Osteocyte (in vitro differentiated cells): ENCODE measurements at regions not wholly inside any gene's neighbourhood (a gene's known extent, or its start where the extent isn't known, plus 50 kb on each side); places are given as distances from the start of the nearest gene placed in this dataset.

Source experiments
- DNase-seq: peaks from one replicate; pipeline ENCODE4 v3.0.0; 2021; ENCODE audit warnings: mixed read lengths; ENCODE audit not compliant: unreplicated experiment; ENCODE audit errors: extremely low spot score
- H3K27ac Mint-ChIP-seq: one replicate; pipeline ENCODE4 v1.8.0; 2021; ENCODE audit warnings: mild to moderate bottlenecking, mixed read lengths; ENCODE audit not compliant: unreplicated experiment
- H3K27me3 Mint-ChIP-seq: one replicate; pipeline ENCODE4 v1.8.0; 2021; ENCODE audit warnings: mixed read lengths; ENCODE audit not compliant: unreplicated experiment
- H3K36me3 Mint-ChIP-seq: one replicate; pipeline ENCODE4 v1.8.0; 2021; ENCODE audit warnings: mixed read lengths; ENCODE audit not compliant: unreplicated experiment
- H3K4me1 Mint-ChIP-seq: one replicate; pipeline ENCODE4 v1.8.0; 2021; ENCODE audit warnings: mixed read lengths; ENCODE audit not compliant: unreplicated experiment
- H3K4me3 Mint-ChIP-seq: one replicate; pipeline ENCODE4 v1.8.0; 2021; ENCODE audit warnings: mild to moderate bottlenecking, moderate library complexity, mixed read lengths; ENCODE audit not compliant: unreplicated experiment
- H3K9me3 Mint-ChIP-seq: one replicate; pipeline ENCODE4 v1.8.0; 2021; ENCODE audit warnings: mixed read lengths; ENCODE audit not compliant: unreplicated experiment
- TF ChIP-seq, protein P1 (sequence below): fragments of 200-600 bp; sonication (generic); IDR thresholded peaks from 2 replicates; pipeline ENCODE4 v1.5.0; 2021; ENCODE audit warnings: antibody characterized with exemption, mild to moderate bottlenecking, moderate library complexity

DNA sequence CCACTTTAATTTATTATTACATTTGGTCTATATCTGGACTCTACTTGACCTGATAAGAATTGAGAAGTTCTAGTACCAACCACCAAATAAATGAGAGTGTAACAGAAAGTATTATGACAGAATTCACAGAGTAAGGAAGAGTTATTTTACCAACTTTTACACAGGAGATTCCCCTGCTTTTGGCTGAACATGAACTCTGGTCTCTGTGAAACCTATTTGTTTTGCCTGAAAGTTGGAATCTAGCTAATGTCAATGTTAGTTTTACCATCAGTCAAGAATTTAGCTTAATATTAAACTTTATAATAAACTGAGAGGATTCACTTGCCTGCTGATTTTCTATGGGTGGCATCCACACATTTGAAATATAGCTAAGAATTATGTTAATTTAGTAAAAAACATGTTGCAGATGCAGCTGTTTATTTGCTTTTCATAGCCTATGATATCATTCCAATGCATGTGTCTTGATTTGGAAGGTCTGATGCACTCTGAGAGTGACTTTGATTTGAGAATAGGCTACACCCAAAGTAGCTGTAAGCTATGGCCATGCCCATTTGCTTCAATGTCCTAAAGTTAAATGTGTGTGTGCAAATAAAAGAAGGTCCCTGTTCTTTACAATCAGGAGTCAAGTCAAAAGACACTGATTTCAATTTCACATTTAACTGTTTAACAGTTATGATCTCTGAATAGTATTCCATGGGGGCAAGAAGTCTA is 150.9 kb upstream of the RASGEF1B start:
- no peak overlapping the region for H3K4me3 Mint-ChIP-seq
- TF ChIP-seq, protein P1, sequence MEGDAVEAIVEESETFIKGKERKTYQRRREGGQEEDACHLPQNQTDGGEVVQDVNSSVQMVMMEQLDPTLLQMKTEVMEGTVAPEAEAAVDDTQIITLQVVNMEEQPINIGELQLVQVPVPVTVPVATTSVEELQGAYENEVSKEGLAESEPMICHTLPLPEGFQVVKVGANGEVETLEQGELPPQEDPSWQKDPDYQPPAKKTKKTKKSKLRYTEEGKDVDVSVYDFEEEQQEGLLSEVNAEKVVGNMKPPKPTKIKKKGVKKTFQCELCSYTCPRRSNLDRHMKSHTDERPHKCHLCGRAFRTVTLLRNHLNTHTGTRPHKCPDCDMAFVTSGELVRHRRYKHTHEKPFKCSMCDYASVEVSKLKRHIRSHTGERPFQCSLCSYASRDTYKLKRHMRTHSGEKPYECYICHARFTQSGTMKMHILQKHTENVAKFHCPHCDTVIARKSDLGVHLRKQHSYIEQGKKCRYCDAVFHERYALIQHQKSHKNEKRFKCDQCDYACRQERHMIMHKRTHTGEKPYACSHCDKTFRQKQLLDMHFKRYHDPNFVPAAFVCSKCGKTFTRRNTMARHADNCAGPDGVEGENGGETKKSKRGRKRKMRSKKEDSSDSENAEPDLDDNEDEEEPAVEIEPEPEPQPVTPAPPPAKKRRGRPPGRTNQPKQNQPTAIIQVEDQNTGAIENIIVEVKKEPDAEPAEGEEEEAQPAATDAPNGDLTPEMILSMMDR: no peak
- no peaks in the 10 kb centered on the region for H3K4me1 Mint-ChIP-seq
- H3K36me3 Mint-ChIP-seq: no peaks in the 10 kb centered on the region
- H3K27ac Mint-ChIP-seq: no peak overlapping the region
- no peak for DNase-seq
- H3K27me3 Mint-ChIP-seq: no peaks in the 10 kb centered on the region
- H3K9me3 Mint-ChIP-seq: no peaks in the 10 kb centered on the region

DNA sequence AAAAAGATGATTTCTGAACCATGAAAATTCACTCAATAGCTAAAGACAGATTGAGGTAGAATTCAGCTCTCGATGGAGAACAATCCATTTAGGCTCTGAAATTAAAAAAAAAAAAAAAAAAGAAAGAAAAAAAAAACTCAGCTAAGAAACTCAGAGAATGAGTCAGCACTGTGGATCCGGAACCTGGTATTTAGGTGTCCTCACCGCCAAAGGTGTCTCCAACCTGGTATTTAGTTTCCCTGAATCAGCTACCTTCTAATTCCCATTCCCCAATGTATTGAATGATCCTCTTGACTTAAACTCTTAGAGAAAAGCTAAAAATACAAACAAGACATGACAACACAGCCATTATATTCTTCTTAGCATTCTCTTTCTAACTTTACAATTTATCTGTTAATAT is 150.3 kb upstream of the RASGEF1B start:
- no peaks in the 10 kb centered on the region for H3K36me3 Mint-ChIP-seq
- TF ChIP-seq, protein P1: no peak
- DNase-seq: no peak
- H3K27me3 Mint-ChIP-seq: no peaks in the 10 kb centered on the region
- H3K9me3 Mint-ChIP-seq: no peaks in the 10 kb centered on the region
- no peak overlapping the region for H3K27ac Mint-ChIP-seq
- no peak overlapping the region for H3K4me3 Mint-ChIP-seq
- H3K4me1 Mint-ChIP-seq: no peaks in the 10 kb centered on the region

DNA sequence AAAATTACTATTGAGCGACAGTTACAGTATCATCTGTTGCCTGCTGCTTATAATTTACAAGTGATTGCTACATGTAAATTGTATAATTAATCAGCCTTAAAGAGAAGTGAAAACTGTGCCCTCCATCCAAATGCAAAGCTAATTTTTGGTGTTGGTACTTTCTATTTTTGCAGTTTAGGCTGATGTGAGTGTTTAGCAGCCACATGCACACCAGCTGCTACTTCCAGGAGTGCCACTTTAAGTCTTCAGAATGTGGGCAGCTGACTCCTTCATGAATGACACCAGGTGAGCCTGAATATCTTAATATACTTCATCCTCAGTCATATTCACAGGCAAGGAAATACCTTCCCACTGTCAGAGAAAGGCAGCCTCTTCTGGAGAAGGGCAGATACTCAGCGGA is 149.8 kb upstream of the RASGEF1B start:
- no peaks in the 10 kb centered on the region for H3K9me3 Mint-ChIP-seq
- no peak for DNase-seq
- H3K4me3 Mint-ChIP-seq: no peak overlapping the region
- H3K27me3 Mint-ChIP-seq: no peaks in the 10 kb centered on the region
- H3K4me1 Mint-ChIP-seq: no peaks in the 10 kb centered on the region
- TF ChIP-seq, protein P1: no peak
- no peak overlapping the region for H3K27ac Mint-ChIP-seq
- no peaks in the 10 kb centered on the region for H3K36me3 Mint-ChIP-seq

DNA sequence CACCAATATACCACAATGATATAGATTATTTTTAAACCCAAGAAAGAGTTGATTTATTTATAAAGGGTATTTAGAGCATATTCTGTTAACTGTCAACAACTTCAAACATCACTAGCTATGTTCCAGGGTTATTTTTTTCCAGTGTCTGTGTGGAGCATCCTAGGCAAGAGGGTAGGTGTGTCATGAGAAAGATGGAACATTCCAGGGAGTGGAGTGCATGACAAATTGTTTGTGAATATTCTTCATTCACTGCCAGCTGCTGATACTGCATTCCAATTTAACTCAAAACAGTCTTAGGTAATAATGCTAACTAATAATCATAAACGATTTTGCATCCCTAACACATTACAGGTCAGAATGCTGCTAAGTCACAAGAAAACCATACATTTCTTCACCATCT is 148.7 kb upstream of the RASGEF1B start:
- TF ChIP-seq, protein P1: no peak
- DNase-seq: no peak
- Mint-ChIP-seq H3K4me1 (no peaks in the 10 kb centered on the region), H3K9me3 (no peaks in the 10 kb centered on the region), H3K27ac (no peak overlapping the region), H3K36me3 (no peaks in the 10 kb centered on the region), H3K27me3 (no peaks in the 10 kb centered on the region), H3K4me3 (no peak overlapping the region)

DNA sequence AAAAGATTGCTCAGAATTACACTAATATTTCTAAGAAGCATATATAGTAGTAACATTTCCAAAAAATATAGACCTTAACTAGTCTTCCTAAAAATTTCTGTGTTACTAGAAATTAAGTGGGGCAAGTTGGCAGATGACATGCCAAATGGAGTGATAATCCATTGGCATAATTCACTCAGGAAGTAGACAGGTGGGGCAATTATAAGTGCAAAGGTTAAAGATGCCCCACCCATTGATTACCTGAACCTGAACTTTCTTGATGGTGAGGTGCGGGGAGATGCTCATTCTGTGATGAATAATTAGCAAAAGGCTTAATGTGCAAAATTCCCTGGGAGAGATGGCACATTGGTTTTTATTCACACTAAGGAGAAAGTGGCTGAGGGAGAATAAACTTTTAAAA is 145.8 kb upstream of the RASGEF1B start:
- H3K9me3 Mint-ChIP-seq: no peaks in the 10 kb centered on the region

More for the DNA sequence above, 145.8 kb upstream of the RASGEF1B start:
- TF ChIP-seq, protein P1: no peak
- Mint-ChIP-seq H3K36me3 (no peaks in the 10 kb centered on the region), H3K4me3 (no peak overlapping the region), H3K4me1 (no peaks in the 10 kb centered on the region), H3K27ac (no peak overlapping the region), H3K27me3 (no peaks in the 10 kb centered on the region)
- no peak for DNase-seq
